ENCODE measurements at regions not wholly inside any gene's neighbourhood (a gene's known extent, or its start where the extent isn't known, plus 50 kb on each side); places are given as distances from the start of the nearest gene placed in this dataset.

GRCh38 chr6:165929607-165930006 lies 238.0 kb downstream of the TBXT start:
- TF ChIP-seq CTCF (IDR thresholded peaks at IDR 0.05; ENCODE audit: insufficient read depth, low read length, poor library complexity, severe bottlenecking) = no peak
- no peak for TF ChIP-seq EZH2phosphoT487 (conservative IDR thresholded peaks at IDR 0.05; ENCODE audit: low read length)

All from SU-DHL-6 (cell line).